ENCODE measurements at regions not wholly inside any gene's neighbourhood (a gene's known extent, or its start where the extent isn't known, plus 50 kb on each side); places are given as distances from the start of the nearest gene placed in this dataset.

DNA sequence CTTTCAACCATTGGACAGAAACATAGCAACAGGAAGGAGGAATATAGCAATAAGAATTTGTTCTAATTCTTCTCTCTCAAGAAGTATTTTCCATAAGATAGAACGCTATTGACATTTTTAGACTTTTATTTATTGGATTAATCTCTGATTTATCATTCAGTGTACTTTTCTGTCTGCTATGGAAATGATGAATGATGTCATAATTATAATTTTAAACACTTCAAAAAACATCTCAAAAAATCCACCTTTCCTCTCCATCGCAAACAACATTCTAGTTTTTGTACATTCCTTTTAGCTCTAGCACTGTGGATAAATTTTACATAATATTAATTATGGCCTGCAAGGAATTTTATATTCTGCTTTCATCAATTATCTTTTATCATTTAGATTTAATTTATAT is 643.2 kb downstream of the DHX35 start:
- no peak for DNase-seq (ENCODE audit: low spot score in 2 of 2)
- WGBS, 2 donors = 94 to 95% methylated on average over 2 of the region's 2 CpGs
- H3K27ac ChIP-seq = no peak overlapping the region
- no peaks in the 10 kb centered on the region for H3K27me3 ChIP-seq
- no peaks in the 10 kb centered on the region for H3K4me1 ChIP-seq
- no peak for TF ChIP-seq POLR2A (IDR thresholded peaks at IDR 0.05)
- TF ChIP-seq, protein P1, sequence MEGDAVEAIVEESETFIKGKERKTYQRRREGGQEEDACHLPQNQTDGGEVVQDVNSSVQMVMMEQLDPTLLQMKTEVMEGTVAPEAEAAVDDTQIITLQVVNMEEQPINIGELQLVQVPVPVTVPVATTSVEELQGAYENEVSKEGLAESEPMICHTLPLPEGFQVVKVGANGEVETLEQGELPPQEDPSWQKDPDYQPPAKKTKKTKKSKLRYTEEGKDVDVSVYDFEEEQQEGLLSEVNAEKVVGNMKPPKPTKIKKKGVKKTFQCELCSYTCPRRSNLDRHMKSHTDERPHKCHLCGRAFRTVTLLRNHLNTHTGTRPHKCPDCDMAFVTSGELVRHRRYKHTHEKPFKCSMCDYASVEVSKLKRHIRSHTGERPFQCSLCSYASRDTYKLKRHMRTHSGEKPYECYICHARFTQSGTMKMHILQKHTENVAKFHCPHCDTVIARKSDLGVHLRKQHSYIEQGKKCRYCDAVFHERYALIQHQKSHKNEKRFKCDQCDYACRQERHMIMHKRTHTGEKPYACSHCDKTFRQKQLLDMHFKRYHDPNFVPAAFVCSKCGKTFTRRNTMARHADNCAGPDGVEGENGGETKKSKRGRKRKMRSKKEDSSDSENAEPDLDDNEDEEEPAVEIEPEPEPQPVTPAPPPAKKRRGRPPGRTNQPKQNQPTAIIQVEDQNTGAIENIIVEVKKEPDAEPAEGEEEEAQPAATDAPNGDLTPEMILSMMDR (IDR thresholded peaks at IDR 0.05) = no peak
- no peak for TF ChIP-seq EP300 (IDR thresholded peaks at IDR 0.05)
- H3K4me3 ChIP-seq = no peak overlapping the region
- H3K36me3 ChIP-seq = no peaks in the 10 kb centered on the region
- H3K9me3 ChIP-seq = peaks cover 0 to 9% (median 0%) of the 10 kb centered on the region in 4 donors

DNA sequence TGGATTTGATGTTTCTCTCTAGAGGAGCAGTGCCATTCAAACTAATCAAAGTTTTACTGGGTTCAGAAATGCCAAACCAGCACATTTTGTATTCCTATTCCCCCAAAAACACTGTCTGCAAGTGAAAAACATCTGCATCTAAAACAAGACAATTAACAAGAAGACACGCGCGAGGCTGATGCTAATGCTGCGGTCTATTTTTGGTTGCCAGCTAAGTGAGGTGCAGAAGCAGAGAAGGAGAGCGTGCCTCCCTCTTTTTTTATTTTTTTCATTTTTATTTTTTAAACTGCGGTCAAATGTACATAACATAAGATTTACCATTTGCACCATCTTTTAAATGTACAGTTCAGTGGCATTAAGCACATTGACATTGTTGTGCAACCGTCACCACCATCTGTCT is 641.1 kb downstream of the DHX35 start:
- no peaks in the 10 kb centered on the region for H3K9me3 ChIP-seq
- H3K36me3 ChIP-seq = no peaks in the 10 kb centered on the region
- DNase-seq (ENCODE audit: low spot score in 2 of 2) = no peak
- TF ChIP-seq EP300 (IDR thresholded peaks at IDR 0.05) = no peak
- TF ChIP-seq, protein P1 (IDR thresholded peaks at IDR 0.05) = no peak
- no peak for TF ChIP-seq POLR2A (IDR thresholded peaks at IDR 0.05)
- H3K4me1 ChIP-seq = no peaks in the 10 kb centered on the region
- WGBS, 2 donors = 59 to 64% methylated on average over 7 of the region's 7 CpGs
- H3K27me3 ChIP-seq = no peaks in the 10 kb centered on the region
- H3K27ac ChIP-seq = no peak overlapping the region
- no peak overlapping the region for H3K4me3 ChIP-seq

DNA sequence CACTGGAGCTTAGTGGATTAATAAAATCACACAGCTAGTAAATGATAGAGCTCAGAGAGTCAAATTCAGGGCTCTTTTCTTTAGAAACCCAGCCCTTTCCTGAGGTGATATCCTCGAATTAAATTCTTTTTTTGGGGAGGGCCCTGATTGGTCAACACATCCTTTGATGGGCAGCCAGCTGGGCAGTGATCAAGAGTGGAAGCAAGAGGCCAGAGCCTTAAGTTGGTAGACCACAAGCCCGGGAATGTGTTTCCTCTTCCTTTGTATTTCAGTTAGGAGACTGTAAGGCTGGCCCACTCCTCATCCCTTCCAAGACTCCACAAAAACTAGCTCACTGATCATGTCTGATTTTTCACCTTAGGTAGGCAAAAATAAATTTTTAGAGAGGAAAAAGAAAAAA is 640.5 kb downstream of the DHX35 start:
- TF ChIP-seq POLR2A (IDR thresholded peaks at IDR 0.05) = no peak
- TF ChIP-seq EP300 (IDR thresholded peaks at IDR 0.05) = no peak
- TF ChIP-seq, protein P1 (IDR thresholded peaks at IDR 0.05) = no peak
- Histone ChIP-seq H3K27ac (no peak overlapping the region), H3K36me3 (no peaks in the 10 kb centered on the region), H3K4me3 (no peak overlapping the region), H3K27me3 (no peaks in the 10 kb centered on the region), H3K9me3 (no peaks in the 10 kb centered on the region), H3K4me1 (no peaks in the 10 kb centered on the region)
- 23 to 38% methylated on average over 2 of the region's 2 CpGs for WGBS, 2 donors
- DNase-seq (ENCODE audit: low spot score in 2 of 2) = no peak

DNA sequence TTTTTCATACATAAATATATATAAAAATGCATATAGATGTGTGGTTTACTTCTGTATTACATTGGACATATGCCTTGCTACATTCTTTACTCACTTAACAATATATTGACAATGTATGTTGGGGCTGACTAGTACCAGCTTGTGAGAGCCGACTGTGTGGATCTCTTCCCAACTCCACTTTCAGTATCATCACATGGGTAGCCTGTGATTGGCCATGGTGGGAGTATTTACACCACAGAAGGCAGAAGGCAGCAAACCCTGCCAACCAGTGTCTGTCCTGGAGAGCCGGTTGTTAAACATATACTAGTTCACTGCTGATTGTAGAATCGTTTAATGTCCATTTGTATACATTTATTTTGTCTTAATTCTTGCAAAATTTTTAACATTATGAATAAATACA is 638.7 kb downstream of the DHX35 start:
- Histone ChIP-seq H3K27ac (no peak overlapping the region), H3K4me3 (no peak overlapping the region), H3K36me3 (no peaks in the 10 kb centered on the region), H3K27me3 (no peaks in the 10 kb centered on the region), H3K4me1 (no peaks in the 10 kb centered on the region), H3K9me3 (no peaks in the 10 kb centered on the region)
- no peak for DNase-seq (ENCODE audit: low spot score in 2 of 2)
- no peak for TF ChIP-seq POLR2A (IDR thresholded peaks at IDR 0.05)
- TF ChIP-seq EP300 (IDR thresholded peaks at IDR 0.05) = no peak
- TF ChIP-seq, protein P1 (IDR thresholded peaks at IDR 0.05) = no peak
- WGBS, 2 donors = 85 to 86% methylated on average over 3 of the region's 3 CpGs

DNA sequence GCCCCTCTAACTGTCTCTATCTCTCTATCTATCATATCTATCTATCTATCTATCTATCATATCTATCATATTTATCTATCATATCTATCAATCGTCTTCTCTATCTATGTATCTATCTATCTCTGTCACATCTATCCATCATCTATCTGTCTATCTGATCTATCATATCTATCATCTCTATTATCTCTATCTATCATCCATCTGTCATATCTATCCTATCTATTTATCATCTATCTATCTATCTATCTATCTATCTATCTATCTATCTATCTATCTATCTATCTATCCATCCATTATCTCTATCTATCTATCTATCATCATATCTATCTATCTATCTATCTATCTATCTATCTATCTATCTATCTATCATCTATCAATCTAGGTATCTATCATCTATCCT is 638.0 kb downstream of the DHX35 start:
- TF ChIP-seq POLR2A (IDR thresholded peaks at IDR 0.05) (no peak), EP300 (IDR thresholded peaks at IDR 0.05) (no peak)
- TF ChIP-seq, protein P1 (IDR thresholded peaks at IDR 0.05) = no peak
- H3K4me3 ChIP-seq = no peak overlapping the region
- H3K4me1 ChIP-seq = no peaks in the 10 kb centered on the region
- H3K36me3 ChIP-seq = no peaks in the 10 kb centered on the region
- no peak for DNase-seq (ENCODE audit: low spot score in 2 of 2)
- no peaks in the 10 kb centered on the region for H3K27me3 ChIP-seq
- 86 to 91% methylated on average over 1 of the region's 1 CpG for WGBS, 2 donors
- no peaks in the 10 kb centered on the region for H3K9me3 ChIP-seq
- H3K27ac ChIP-seq = no peak overlapping the region

Data from tibial nerve (tissue), 4 donors.